NCI-H748 (cell line): ENCODE measurements at regions not wholly inside any gene's neighbourhood (a gene's known extent, or its start where the extent isn't known, plus 50 kb on each side); places are given as distances from the start of the nearest gene placed in this dataset.

Experiments
- DNase-seq: peaks from one replicate; lab custom pipeline; 2025; ENCODE audit not compliant: unreplicated experiment; lab: John Stamatoyannopoulos, UW

DNA sequence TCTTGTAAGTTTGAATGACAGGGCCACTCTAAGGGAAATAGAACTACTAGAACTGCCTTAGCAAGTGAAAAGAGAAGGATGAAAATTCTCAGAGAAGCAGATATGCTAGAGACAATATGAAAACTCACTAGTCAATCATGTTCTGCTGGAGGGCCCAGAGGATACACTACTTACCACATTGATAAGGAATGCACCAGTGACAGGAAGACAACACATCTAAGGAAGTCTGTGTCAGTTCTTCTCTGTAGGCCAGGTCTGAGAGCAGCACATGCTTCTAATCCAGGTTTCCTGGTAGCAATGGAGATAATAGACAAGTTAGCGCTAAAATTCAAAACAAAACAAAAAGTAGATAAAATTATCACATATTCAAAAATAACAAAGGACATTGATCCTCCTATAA, 235.2 kb upstream of the AKR1E2 start:
- DNase-seq: no peak

DNA sequence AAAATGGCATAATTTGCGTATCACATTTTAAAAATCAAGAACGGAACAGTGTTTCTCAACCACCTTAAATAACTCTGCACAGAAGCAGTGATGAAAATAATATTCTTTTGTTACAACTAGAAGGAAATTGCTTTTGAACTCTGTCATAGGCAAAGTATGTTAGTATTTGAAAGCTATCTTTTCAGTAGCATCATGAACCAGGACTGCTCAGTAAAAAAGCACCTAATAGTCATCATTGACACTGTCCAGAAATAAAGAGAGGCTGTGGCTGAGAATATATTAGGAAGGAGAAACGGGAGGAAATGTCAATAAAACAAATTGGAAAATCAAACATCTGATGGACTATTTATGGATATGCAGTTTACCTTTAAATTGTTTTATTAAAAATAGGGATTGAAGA, 237.2 kb upstream of the AKR1E2 start:
- no peak for DNase-seq

DNA sequence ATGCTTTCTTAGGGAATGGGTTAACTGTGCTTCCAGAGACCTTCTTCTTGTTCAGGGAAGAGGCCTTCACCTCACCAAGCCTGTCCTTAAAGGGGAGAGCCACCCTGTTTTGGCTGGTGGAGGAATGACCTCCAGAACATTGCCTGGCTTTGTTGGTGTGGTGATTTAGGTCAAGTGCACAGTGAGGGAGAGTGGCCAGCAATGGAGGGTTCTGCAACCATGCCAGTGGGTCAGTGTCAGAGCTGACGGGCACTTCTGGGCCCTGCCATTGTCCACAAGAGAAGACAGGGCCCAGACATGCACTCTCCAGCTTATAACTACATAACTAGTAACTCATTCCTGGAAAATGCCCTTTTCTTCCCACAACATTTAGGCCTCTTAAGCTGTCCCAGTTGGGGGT, 238.5 kb upstream of the AKR1E2 start:
- no peak for DNase-seq

DNA sequence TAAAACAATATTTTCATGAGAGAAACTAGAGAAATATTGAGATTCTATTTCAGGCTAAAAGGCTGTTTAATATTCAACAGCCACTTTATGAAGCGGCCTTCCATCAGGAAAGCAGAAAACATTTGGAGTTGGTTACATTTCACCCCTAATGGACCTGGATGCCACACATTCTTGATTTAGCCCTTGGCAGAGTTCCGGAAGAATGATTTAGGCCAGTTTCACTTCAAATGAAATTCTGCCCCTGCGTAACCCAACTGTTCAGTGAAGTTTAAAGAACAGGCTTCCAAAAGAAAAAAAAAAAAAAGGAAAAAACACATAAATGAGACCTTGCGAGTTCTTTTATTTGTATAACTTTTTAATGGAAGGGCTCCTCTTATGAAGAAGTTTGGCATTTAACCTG, 239.2 kb upstream of the AKR1E2 start:
- DNase-seq: no peak

DNA sequence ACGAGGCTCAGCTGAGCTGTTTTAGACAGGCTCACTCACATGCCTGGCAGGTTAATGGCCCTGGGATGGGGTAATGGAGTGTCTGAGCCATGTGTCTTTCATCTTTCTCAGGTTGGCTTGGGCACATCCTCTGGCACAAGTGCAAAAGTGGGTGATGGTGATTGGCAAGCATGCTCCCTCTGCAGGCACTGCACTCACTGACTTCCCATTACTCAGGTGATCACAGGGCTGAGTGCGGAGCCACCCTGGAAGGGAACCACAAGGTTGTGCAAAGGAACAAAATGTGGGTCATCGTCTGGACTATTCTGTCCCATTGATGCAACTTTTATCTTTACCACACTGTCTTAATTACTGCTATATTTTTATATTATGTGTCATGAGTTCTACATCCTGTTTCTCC, 244.1 kb upstream of the AKR1E2 start:
- DNase-seq: no peak

DNA sequence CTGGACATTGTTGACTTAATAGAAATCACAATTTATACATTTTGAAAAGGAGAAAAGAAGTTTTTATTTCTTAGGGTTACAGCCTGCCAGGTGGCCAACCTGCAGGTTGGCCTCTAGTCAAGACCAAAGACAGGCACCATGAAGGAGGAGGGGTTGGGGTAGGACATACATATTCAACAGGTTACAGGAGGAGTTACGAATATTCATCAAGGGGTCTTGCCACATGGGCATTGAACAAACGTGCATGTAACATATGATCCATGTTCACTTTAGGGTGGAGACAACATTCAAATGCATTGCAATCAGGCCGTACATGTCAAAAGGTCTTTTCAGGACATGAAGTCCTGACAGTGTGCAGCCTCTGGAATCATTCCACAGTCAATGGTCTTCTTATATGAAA, 246.2 kb upstream of the AKR1E2 start:
- no peak for DNase-seq

DNA sequence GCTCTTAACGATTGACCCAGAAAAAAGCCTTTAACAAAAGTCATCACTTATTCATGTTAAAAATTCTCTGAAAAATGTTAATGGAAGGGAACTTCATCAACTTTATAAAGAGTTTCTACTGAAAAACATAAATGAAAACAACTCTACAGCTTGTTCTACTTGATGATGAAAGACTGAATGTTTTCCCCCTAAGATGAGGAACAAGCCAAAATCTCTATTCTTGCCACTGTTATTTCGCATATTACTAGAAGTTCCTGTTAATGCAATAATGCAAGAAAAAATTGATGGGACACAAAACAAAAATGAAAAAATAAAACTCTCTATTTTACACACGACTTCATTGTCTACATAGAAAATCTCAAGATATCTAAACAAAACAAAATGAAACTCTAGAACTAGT, 249.8 kb upstream of the AKR1E2 start:
- no peak for DNase-seq

DNA sequence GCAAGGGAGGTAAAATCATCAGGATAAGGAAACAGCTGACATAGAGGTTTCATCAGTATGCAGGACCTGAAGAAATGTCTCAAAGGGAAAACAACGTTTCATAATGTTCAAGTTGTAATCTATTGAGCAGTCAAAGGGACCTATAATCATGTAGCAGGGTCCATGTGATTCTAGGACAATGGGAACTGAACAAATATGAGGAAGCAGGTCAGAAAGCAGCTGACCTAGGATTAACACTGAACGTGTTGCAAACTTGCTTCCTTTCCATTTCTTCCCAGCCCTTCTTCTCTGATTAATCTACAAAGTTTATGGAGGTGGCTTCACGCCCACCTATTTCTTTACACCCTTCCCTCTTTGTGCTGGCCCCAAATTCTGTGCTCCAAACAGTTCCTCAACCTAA, 256.9 kb upstream of the AKR1E2 start:
- no peak for DNase-seq

DNA sequence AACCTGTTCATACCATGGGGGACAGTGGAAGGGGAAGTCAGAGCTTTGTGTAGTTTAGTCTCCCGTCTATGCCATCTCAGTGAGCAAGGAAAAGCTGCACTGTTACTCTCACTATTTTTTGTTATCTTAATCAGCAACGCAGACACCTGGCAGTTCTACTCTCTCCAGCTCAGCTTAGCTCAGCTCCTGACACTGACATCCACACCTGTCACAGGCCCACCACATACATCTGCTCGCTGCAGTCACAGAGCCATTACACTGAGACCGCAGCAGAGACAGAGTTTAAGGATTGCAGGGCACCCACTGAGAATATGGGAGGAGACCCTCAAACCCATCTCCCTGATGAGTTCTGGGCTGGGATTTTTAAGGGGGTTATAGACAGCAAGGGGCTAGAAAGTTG, 257.3 kb upstream of the AKR1E2 start:
- no peak for DNase-seq

DNA sequence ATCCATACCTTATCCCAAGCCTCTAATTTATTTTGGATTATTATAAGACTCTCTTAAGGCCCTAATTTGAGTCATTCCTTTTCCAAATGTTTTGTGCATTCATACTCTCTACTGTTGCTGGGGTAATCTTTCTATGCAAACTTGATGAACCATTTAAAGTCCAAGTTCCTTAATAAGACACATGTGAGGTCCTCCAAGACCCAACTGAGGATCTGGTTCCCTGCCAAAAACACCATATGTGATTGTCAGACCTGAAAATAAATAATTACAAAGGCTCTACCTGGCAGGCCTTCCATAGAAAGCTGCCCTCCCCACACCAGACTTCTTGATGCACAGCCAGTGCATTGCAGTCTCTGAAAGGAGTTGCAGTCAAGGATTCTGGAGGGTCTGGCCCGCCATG, 257.9 kb upstream of the AKR1E2 start:
- DNase-seq: no peak

DNA sequence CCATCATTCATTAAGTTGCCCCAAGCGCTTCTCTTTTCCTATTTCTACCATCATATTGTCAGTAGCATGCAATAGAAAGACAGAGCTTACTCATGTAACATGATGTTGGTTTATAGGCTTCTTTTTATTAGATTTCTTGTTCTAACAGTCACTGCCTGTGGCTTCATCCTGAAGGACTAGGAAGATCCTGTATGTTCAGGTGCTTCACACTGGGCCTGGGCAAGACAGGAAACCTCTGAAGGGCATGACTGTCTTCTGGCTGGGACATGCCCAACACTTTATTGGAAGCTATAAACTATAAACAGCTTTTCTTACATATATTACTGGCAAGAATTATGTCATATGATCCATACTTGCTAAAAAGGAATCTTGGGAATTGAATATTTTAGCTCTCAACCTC, 258.4 kb upstream of the AKR1E2 start:
- no peak for DNase-seq

DNA sequence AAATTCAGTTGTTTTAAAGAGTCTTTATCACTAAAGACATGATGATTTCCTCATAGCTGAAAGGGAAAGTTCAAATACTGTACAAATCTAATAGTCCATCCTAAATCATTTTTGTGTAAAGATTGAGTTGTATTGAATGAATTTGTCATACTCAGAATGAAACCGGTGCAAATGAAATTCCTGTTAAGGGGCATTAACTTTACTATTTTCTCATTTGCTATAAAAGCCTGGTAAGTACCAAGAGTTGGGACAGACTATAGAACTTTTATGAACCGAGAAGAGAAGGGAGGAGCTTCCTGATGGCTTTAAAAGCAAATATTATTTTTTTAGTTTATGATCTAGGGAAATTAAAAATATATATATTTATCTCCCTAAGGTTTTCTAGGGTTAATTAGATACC, 260.0 kb upstream of the AKR1E2 start:
- DNase-seq: no peak

DNA sequence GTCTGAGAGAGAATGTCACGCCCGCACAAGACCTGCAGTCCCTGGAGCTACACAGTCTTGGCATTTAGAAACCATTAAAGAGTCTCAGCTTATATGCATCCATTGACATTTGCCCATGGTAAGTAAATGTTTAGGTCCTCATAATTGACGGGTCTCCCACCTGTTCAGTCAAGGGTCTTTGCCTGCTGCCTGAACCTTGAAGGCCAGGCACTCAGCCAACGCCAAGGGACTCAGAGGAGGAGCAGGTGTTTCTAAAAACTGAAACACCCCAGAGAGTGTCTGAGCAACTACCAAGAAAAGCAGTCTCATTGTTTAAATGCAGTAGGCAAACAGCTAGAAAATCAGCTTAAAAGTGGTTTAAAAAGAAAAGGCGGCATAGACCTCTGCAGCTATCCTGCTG, 264.7 kb upstream of the AKR1E2 start:
- peak; percentile 75 for DNase-seq

DNA sequence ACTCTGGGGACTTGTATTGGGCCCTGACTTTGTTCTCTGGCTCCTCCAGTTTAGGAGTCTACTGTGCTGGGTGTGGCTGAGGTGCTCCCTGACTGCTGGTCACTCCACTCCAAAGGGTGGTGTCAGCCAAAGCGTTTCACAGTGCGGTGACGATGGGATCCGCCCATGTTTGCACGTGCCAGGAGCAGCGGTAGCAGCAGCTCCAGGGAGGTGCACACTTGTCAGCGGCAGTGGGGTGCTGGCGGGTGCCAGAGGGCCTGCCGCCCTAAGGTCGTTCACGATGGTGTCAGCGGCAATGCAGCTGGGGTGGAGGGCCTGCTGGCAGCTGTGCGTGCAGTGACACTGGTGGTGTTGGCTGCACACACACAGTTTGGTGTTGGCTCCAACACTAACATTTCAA, 268.5 kb upstream of the AKR1E2 start:
- peak; percentile 23 for DNase-seq

DNA sequence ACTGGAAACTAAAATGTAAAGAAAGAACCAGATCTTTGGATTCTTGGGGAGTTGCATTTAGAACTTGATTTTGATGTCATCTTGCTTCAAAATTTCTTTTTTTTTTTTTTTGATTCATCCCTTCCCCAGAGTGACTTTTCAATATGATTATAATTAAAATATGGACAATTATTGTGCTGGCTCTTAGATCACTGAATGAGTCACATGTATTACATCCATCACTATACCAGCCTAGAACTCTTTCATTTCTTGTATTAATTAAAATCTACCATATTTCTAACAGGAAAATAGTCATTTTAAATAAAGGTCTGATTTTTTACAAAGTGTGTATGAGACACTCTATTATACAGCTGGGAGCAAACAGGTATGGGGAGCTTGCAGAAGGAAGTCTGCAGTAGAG, 269.5 kb upstream of the AKR1E2 start:
- no peak for DNase-seq

DNA sequence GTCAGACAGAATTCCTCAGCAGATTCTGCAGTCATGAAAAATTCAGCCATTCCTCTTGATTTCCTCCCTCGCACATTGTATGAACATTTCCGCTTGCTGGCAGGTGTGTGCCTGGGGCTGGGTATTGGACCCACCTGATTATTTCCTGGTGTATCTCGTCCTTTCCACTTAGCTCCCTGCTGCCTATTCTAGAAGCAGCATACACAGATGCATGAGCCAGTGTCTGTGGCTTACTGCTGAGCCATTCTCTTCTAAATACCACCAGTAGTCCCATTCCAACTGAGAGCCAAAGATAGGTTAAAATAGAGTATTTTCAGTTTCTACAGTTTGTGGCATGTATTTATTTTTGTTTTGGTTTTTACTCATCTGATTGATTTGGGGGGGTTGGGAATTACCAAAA, 270.1 kb upstream of the AKR1E2 start:
- DNase-seq: no peak

DNA sequence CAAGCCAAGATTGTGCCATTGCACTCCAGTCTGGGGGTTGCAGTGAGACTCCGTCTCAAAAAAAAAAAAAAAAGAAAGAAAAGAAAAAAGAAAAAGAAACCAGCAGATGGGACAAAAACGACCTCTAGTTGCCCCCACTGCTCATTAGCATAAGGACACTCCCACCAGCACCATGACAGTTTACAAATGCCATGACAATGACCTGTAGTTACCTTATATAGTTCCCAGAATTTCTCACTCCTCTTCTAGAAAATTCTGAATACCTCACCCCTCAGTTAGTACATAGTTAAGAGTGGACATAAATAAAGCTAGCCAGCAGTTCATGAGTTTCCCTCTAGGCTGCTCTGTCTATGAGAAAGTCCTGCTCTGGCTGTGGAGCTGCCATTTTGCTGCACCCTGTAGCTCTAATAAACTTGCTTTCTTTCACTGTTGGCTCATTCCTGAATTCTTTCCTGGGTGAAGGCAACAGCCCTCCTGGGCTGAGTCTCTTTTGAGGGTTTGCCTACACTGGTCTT, 276.8 kb upstream of the AKR1E2 start:
- DNase-seq: no peak

DNA sequence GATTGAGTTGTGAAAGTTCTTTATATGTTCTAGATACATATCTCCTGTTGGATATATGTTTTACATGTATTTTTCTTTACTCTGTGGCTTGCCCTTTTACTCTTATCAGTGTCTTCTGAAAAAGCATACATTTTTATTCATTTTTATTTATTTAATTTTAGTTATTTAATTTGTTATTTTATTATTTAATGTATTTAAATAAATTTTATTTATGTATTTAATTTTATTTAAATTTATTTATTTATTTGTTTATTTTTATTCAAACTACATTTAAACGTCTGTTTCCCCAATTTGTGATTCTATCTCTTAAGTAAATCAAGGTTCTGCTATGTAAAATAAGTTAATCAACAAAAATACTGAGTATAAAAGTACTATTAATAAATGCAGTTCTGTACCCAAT, 279.1 kb upstream of the AKR1E2 start:
- DNase-seq: no peak

DNA sequence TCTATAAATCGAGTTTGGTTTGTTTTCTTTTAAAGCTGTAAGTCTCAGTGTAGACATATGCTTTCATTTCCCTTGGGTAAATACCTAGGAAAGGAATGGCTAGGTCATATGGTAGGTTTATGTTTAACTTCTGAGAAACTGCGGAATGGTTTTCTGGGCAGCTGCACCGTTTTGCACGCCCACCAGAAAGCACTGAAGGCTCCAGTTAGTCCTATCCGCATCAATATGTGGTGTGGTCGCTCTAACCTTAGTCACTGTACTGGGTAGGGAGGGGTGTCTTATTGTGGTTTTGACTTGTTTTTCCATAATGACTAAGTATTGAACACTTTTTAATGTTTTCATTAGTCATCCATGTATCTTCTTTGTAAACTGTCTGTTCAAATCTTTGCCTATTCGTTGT, 279.5 kb upstream of the AKR1E2 start:
- DNase-seq: no peak

DNA sequence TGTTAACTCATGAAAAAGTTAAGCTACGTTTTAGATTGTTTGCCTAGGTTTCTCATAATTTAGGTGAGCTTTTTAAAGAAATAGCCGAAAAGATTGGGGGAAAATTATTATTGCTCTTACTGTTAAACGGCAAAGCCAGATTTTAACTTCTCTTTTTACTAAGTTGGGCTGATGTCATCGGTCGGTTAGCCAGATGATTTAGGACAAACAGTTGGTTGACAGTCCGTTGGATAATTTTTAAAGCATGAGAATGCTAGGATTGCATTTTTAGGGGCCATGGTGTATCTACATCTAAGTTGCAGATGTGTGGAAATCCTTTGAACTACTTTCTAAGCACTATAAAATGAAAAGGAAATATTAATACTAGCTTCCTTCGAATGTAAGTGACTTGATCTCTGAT, 280.9 kb upstream of the AKR1E2 start:
- no peak for DNase-seq

DNA sequence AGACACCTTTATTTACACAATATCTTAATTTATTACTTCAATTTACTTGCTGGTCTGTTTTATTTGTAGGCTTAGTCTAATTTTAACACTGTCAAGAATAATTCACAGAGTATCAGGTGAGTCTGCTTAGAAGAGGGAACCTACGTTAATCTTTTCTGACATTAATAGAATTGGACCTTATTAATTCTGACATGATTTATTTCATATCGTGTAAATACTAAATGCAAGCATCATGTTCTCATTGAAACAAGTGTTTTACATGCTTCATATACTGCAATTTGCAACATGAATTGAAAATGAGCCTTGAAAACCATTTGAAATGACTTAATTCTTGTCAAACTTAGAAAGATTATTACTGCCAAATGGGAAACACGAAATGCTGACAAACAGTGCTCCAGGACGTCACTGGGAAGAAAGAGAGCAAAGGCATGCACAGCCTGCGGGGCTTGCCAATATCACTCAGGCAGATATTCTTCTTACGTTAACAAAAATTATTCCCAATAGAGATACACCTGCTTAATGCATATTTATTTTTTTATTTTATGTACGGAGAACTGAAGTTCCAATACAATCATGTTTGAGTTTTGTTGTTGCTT, 282.0 kb upstream of the AKR1E2 start:
- DNase-seq: no peak

DNA sequence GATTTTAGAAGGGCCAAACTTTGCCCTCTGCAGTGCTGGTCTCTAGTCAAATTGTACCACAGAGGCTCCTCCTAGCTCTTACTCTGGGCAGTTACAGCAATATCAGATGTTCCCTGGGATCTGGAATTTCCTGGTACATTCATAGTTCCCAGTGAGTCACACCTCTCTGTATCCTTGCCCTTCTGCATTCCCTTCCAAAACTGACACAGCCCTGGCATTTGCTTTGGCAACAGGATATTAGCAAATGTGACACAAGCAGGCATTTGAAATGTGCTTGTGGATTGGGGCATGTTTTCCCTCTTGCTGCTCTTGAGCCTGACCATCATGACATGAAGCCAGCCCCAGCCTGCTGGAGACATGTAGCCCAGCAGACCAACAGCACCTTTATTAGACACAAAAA, 284.7 kb upstream of the AKR1E2 start:
- no peak for DNase-seq

DNA sequence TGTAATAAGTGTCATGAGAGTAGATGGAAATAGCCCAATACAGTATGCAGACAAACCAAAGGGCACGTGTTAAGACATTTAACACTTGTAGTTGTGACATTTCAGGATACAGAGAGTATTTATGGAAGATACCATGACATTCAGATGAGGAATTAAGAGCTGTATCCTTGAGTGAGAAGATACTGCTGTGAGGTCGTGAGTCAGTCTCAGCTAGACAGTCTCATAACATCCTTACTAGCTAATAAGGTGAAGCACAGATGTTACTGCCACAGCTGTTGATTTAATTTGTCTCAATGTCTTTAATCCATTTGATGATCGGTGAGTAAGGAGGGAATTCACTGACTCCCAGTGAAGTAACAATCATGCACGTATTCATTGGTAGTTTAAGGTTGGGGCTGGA, 288.0 kb upstream of the AKR1E2 start:
- DNase-seq: no peak

DNA sequence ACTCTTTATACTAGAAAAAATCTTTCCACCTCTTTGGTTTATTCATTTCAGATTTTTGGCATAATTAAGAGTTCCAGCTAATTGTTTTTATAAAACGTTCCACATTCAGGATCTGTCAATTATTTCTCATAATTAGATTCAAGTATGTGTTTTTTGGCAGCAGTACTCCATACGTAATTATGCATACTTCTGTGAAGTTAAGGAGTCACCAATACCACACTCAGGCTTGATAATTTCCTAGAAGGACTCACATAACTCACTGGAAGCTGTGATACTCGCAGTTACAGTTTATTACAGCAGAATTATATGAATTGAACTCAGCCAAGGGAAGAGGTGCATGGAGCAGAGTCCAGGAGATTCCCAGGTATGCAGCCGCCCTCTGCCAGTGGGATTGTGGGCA, 290.5 kb upstream of the AKR1E2 start:
- DNase-seq: no peak
